H1 (cell line): ENCODE measurements at regions not wholly inside any gene's neighbourhood (a gene's known extent, or its start where the extent isn't known, plus 50 kb on each side); places are given as distances from the start of the nearest gene placed in this dataset.

Source experiments
- CTCF ChIA-PET: fragments of 300-600 bp; sonication (Branson Sonifier 250); formaldehyde crosslinking; loops from one replicate; lab custom pipeline; 2021; ENCODE audit not compliant: partially characterized antibody; lab: Charles Lee
- POLR2A ChIA-PET: fragments of 300-600 bp; sonication (Branson Sonifier 250); formaldehyde crosslinking; loops from one replicate; lab custom pipeline; 2021; ENCODE audit warnings: inconsistent platforms; ENCODE audit not compliant: partially characterized antibody; lab: Charles Lee
- DNase-seq, 2 experiments: peaks; one replicate each; pipeline versions ENCODE4 v3.0.0 to v3.0.0-alpha.2; 2010 to 2022; ENCODE audit warnings: low spot score in 2 of 2, low read depth in 1 of 2, mixed read lengths in 1 of 2
- FAIRE-seq: peaks from 2 replicates; lab custom pipeline; 2011; peaks lifted over from hg19 to GRCh38; lab: Jason Lieb, UNC
- H2AFZ ChIP-seq: 2 replicates; pipeline ENCODE4 v1.8.1; 2012; ENCODE audit warnings: low read length, inconsistent platforms
- H2AK5ac ChIP-seq: 2 replicates; pipeline ENCODE4 v1.6.1; 2013; ENCODE audit warnings: low read depth, low read length
- H2BK120ac ChIP-seq: replicated peaks from 2 replicates; pipeline ENCODE3; 2013; ENCODE audit warnings: low read depth, low read length, inconsistent platforms
- H2BK12ac ChIP-seq: 2 replicates; pipeline ENCODE4 v1.6.1; 2013; ENCODE audit warnings: low read depth, low read length
- H2BK15ac ChIP-seq: 2 replicates; pipeline ENCODE4 v1.6.1; 2013; ENCODE audit warnings: low read length
- H2BK20ac ChIP-seq: 2 replicates; pipeline ENCODE4 v1.6.1; 2013; ENCODE audit warnings: low read length
- H2BK5ac ChIP-seq: 2 replicates; pipeline ENCODE4 v1.6.1; 2013; ENCODE audit warnings: low read depth, low read length
- H3K14ac ChIP-seq: 2 replicates; pipeline ENCODE4 v1.6.1; 2013; ENCODE audit warnings: inconsistent platforms; ENCODE audit not compliant: insufficient read length
- H3K18ac ChIP-seq: 2 replicates; pipeline ENCODE4 v1.6.1; 2013; ENCODE audit warnings: low read length; ENCODE audit errors: extremely low read depth
- H3K23ac ChIP-seq: 2 replicates; pipeline ENCODE4 v1.6.1; 2013; ENCODE audit warnings: inconsistent platforms; ENCODE audit not compliant: insufficient read length
- H3K23me2 ChIP-seq: 2 replicates; pipeline ENCODE4 v1.6.1; 2013; ENCODE audit warnings: low read depth, low read length
- H3K27ac ChIP-seq: 2 replicates; pipeline ENCODE4 v1.6.1; 2011; ENCODE audit warnings: low read depth, low read length, inconsistent platforms
- H3K27me3 ChIP-seq, 4 experiments: replicated peaks in 1 of 4; 1 replicate in 1 of 4; 2 replicates in 3 of 4; pipeline versions ENCODE4 v1.6.1 to v1.8.1; 2011 to 2013; ENCODE audit warnings: low read length in 3 of 4, mild to moderate bottlenecking in 3 of 4, inconsistent platforms in 2 of 4, mixed read lengths in 2 of 4, moderate library complexity in 1 of 4; ENCODE audit not compliant: control insufficient read depth in 3 of 4, insufficient read depth in 3 of 4; ENCODE audit errors: extremely low read depth in 1 of 4
- H3K36me3 ChIP-seq, 4 experiments: 2 replicates each; pipeline versions ENCODE4 v1.6.1 to v1.8.1; 2011 to 2013; ENCODE audit warnings: mild to moderate bottlenecking in 4 of 4, low read length in 3 of 4, moderate library complexity in 2 of 4, control low read depth in 1 of 4, inconsistent platforms in 1 of 4; ENCODE audit not compliant: insufficient read depth in 4 of 4, control insufficient read depth in 2 of 4
- H3K4ac ChIP-seq: replicated peaks from 2 replicates; pipeline ENCODE3; 2013; ENCODE audit warnings: low read length, low read depth, mixed read lengths, inconsistent platforms; ENCODE audit not compliant: insufficient read length
- H3K4me1 ChIP-seq, 4 experiments: replicated peaks in 1 of 4; 1 replicate in 1 of 4; 2 replicates in 3 of 4; pipeline versions ENCODE4 v1.6.1 to v1.8.1; 2011 to 2013; ENCODE audit warnings: low read length in 3 of 4, inconsistent platforms in 2 of 4, mixed read lengths in 1 of 4; ENCODE audit not compliant: insufficient read depth in 4 of 4, control insufficient read depth in 3 of 4
- H3K4me2 ChIP-seq, 2 experiments: 2 replicates each; pipeline versions ENCODE4 v1.6.1 to v1.8.1; 2011 to 2013; ENCODE audit warnings: low read depth in 2 of 2, low read length in 2 of 2, control low read depth in 1 of 2, inconsistent platforms in 1 of 2, mild to moderate bottlenecking in 1 of 2; ENCODE audit not compliant: insufficient read depth in 1 of 2
- H3K4me3 ChIP-seq, 4 experiments: fragments of 200-600, 300-600 bp in 1 of 4; sonication (generic), shearing (Covaris generic), sonication (Bioruptor Twin) in 1 of 4; 2 replicates each; pipeline versions ENCODE4 v1.5.1 to v1.8.1; 2011 to 2016; ENCODE audit warnings: low read length in 4 of 4, low read depth in 3 of 4, control low read depth in 2 of 4, inconsistent platforms in 2 of 4, mild to moderate bottlenecking in 2 of 4, mixed read lengths in 1 of 4, moderate library complexity in 1 of 4; ENCODE audit not compliant: insufficient read depth in 2 of 4; ENCODE audit errors: extremely low read depth in 1 of 4
- H3K56ac ChIP-seq: replicated peaks from 2 replicates; pipeline ENCODE3; 2013; ENCODE audit warnings: low read depth, mild to moderate bottlenecking, mixed read lengths, low read length, inconsistent platforms; ENCODE audit not compliant: insufficient read length
- H3K79me1 ChIP-seq: 2 replicates; pipeline ENCODE4 v1.6.1; 2013; ENCODE audit warnings: low read depth, low read length, control low read depth
- H3K79me2 ChIP-seq, 2 experiments: 2 replicates each; pipeline versions ENCODE4 v1.6.1 to v1.8.1; 2012 to 2013; ENCODE audit warnings: low read length in 2 of 2, mild to moderate bottlenecking in 2 of 2, inconsistent platforms in 1 of 2; ENCODE audit not compliant: insufficient read depth in 2 of 2, control insufficient read depth in 1 of 2
- H3K9ac ChIP-seq, 4 experiments: replicated peaks in 1 of 4; 1 replicate in 1 of 4; 2 replicates in 3 of 4; pipeline versions ENCODE4 v1.6.1 to v1.8.1; 2011 to 2013; ENCODE audit warnings: low read depth in 3 of 4, low read length in 3 of 4, control low read depth in 2 of 4, mild to moderate bottlenecking in 2 of 4, moderate library complexity in 2 of 4, inconsistent platforms in 1 of 4; ENCODE audit errors: extremely low read depth in 1 of 4
- H3K9me3 ChIP-seq, 2 experiments: 2 replicates each; pipeline versions ENCODE4 v1.6.1 to v1.8.1; 2012 to 2013; ENCODE audit warnings: mild to moderate bottlenecking in 2 of 2, moderate library complexity in 2 of 2, control low read depth in 1 of 2, inconsistent platforms in 1 of 2, low read depth in 1 of 2, low read length in 1 of 2, mixed read lengths in 1 of 2; ENCODE audit not compliant: insufficient read depth in 2 of 2
- H4K20me1 ChIP-seq, 2 experiments: replicated peaks in 1 of 2; 2 replicates each; pipeline versions ENCODE3 to v1.8.1; 2011 to 2013; ENCODE audit warnings: inconsistent platforms in 2 of 2, low read length in 2 of 2, mild to moderate bottlenecking in 1 of 2; ENCODE audit not compliant: insufficient read depth in 2 of 2, control insufficient read depth in 1 of 2
- H4K5ac ChIP-seq: 2 replicates; pipeline ENCODE4 v1.6.1; 2013; ENCODE audit warnings: low read length, low read depth, mixed read lengths, inconsistent platforms; ENCODE audit not compliant: insufficient read length
- H4K8ac ChIP-seq: 2 replicates; pipeline ENCODE4 v1.8.0; 2013; ENCODE audit warnings: mild to moderate bottlenecking, moderate library complexity, low read length, inconsistent platforms; ENCODE audit not compliant: insufficient read depth; ENCODE audit errors: extremely low read depth
- H4K91ac ChIP-seq: replicated peaks from 2 replicates; pipeline ENCODE3; 2013; ENCODE audit warnings: low read length, mixed read lengths, inconsistent platforms; ENCODE audit not compliant: insufficient read length
- CEBPB ChIP-seq: IDR thresholded peaks from 2 replicates; pipeline ENCODE4 v1.6.1; 2012; ENCODE audit warnings: low read depth, low read length
- SP1 ChIP-seq: IDR thresholded peaks from 2 replicates; pipeline ENCODE4 v1.6.1; 2011; ENCODE audit warnings: low read depth, low read length
- SRF ChIP-seq: IDR thresholded peaks from 2 replicates; pipeline ENCODE4 v1.6.1; 2011; ENCODE audit warnings: mild to moderate bottlenecking, low read depth, low read length, moderate library complexity
- USF2 ChIP-seq: IDR thresholded peaks from 2 replicates; pipeline ENCODE4 v1.6.1; 2011; ENCODE audit warnings: low read length, improper control_type of control experiment
- WGBS, 2 experiments: shearing (Covaris generic) in 1 of 2; methylation state at CpG; one replicate each; pipeline versions ENCODE4 v1.1.6 to v1.1.7; 2013 to 2015; ENCODE audit warnings: low lambda C conversion rate in 2 of 2, mixed read lengths in 2 of 2, inconsistent platforms in 1 of 2, low coverage in 1 of 2, missing lambda C conversion rate in 1 of 2; ENCODE audit not compliant: insufficient replicate concordance in 2 of 2, insufficient coverage in 1 of 2, insufficient read length in 1 of 2; ENCODE audit errors: extremely low coverage in 1 of 2, missing lambda C conversion rate in 1 of 2; 5-methylcytosine and 5-hydroxymethylcytosine counted together

GRCh38 chr12:94848966-94849365 lies 154.5 kb downstream of the NDUFA12 start:
- Histone ChIP-seq H3K4me1 (peaks cover 0 to 2% (median 0%) of the 10 kb centered on the region in 4 experiments; a peak in 1 of 7 replicates), H3K4me2 (no peak overlapping the region), H3K27me3 (no peaks in the 10 kb centered on the region), H3K27ac (no peak overlapping the region), H4K91ac (no peak overlapping the region), H2BK15ac (no peak overlapping the region), H3K23ac (no peak overlapping the region), H2BK20ac (no peak overlapping the region), H3K18ac (no peak overlapping the region), H4K20me1 (no peaks in the 10 kb centered on the region), H2BK120ac (no peak overlapping the region), H2AFZ (no peak overlapping the region), H3K9me3 (no peaks in the 10 kb centered on the region), H3K4me3 (no peak overlapping the region), H3K79me2 (no peaks in the 10 kb centered on the region), H2BK5ac (no peak overlapping the region), H2BK12ac (no peak overlapping the region), H4K5ac (no peak overlapping the region), H3K4ac (no peak overlapping the region), H2AK5ac (no peak overlapping the region), H3K79me1 (no peaks in the 10 kb centered on the region), H3K23me2 (no peaks in the 10 kb centered on the region), H3K14ac (no peak overlapping the region), H4K8ac (no peak overlapping the region)
- DNase-seq: no peak
- WGBS, 2 experiments: 94% methylated on average over 4 of the region's 4 CpGs; no CpG with 5 or more reads in 1 of the 2 experiments
- FAIRE-seq: no peak
- CTCF ChIA-PET: interaction anchor here (1.6 to 1.7 kb wide), 3 partner anchors 16 to 26 kb away, joined by 4 to 6 read pairs (median 4); no protein-coding TSS in a partner anchor
- POLR2A ChIA-PET: interaction anchor here (0.6 kb wide), 1 partner anchor 91 kb away, joined by 4 read pairs; no protein-coding TSS in a partner anchor
- no peak for TF ChIP-seq SRF
- TF ChIP-seq USF2: no peak
- no peak for TF ChIP-seq SP1
- TF ChIP-seq CEBPB: no peak
- TF ChIP-seq, all 59 proteins: peak for 0
- Histone ChIP-seq H3K9ac (no peak overlapping the region), H3K56ac (no peak overlapping the region), H3K36me3 (no peaks in the 10 kb centered on the region)
